ENCODE measurements at regions not wholly inside any gene's neighbourhood (a gene's known extent, or its start where the extent isn't known, plus 50 kb on each side); places are given as distances from the start of the nearest gene placed in this dataset.

GRCh38 chr3:154851644-154852043, 228.5 kb upstream of the MME start:
- Histone ChIP-seq H3K4me1 (ENCODE audit: low read length) (0 out of 2 replicates have a peak, but pooled peaks cover under 1% of the 10 kb centered on the region), H3K4me3 (ENCODE audit: low read length) (no peak overlapping the region), H3K27ac (ENCODE audit: low read length) (no peak overlapping the region), H4K20me1 (ENCODE audit: insufficient read depth, low read length) (no peaks in the 10 kb centered on the region), H3K79me2 (ENCODE audit: low read length) (no peaks in the 10 kb centered on the region), H3K36me3 (replicated peaks; ENCODE audit: low read depth, low read length) (no peaks in the 10 kb centered on the region), H3K4me2 (ENCODE audit: low read length) (no peak overlapping the region), H3K9ac (ENCODE audit: low read length) (no peak overlapping the region), H3K9me3 (ENCODE audit: insufficient read depth, low read length) (no peaks in the 10 kb centered on the region), H2AFZ (ENCODE audit: low read depth, low read length) (no peak overlapping the region), H3K27me3 (ENCODE audit: low read depth, low read length) (no peaks in the 10 kb centered on the region)
- TF ChIP-seq EZH2phosphoT487 (IDR thresholded peaks at IDR 0.05; ENCODE audit: low read depth), result no peak
- TF ChIP-seq, protein P1, sequence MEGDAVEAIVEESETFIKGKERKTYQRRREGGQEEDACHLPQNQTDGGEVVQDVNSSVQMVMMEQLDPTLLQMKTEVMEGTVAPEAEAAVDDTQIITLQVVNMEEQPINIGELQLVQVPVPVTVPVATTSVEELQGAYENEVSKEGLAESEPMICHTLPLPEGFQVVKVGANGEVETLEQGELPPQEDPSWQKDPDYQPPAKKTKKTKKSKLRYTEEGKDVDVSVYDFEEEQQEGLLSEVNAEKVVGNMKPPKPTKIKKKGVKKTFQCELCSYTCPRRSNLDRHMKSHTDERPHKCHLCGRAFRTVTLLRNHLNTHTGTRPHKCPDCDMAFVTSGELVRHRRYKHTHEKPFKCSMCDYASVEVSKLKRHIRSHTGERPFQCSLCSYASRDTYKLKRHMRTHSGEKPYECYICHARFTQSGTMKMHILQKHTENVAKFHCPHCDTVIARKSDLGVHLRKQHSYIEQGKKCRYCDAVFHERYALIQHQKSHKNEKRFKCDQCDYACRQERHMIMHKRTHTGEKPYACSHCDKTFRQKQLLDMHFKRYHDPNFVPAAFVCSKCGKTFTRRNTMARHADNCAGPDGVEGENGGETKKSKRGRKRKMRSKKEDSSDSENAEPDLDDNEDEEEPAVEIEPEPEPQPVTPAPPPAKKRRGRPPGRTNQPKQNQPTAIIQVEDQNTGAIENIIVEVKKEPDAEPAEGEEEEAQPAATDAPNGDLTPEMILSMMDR (IDR thresholded peaks at IDR 0.05; ENCODE audit: low read depth, low read length), result no peak

DNA sequence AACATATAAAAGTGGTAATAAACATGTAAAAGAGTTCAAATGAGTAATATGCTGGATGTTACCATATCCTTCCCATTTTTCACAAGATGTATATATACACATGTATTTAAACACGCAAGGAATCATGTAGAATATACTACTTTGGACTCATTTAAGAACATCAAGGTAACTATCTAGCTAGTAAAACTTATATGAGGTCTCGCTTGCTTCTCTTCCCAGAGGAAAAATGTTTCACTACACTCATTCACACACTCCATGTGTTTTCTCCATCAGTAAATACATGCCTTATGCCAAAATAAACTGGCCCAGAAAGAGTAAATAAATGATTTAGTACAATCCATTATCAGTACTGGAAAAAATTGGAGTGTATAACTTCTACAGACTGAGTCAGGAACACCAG, 229.2 kb upstream of the MME start:
- Histone ChIP-seq H2AFZ (ENCODE audit: low read depth, low read length) (no peak overlapping the region), H3K9ac (ENCODE audit: low read length) (no peak overlapping the region), H3K27ac (ENCODE audit: low read length) (no peak overlapping the region), H3K36me3 (replicated peaks; ENCODE audit: low read depth, low read length) (no peaks in the 10 kb centered on the region), H3K4me2 (ENCODE audit: low read length) (no peak overlapping the region), H4K20me1 (ENCODE audit: insufficient read depth, low read length) (no peaks in the 10 kb centered on the region), H3K9me3 (ENCODE audit: insufficient read depth, low read length) (no peaks in the 10 kb centered on the region), H3K4me3 (ENCODE audit: low read length) (no peak overlapping the region), H3K79me2 (ENCODE audit: low read length) (no peaks in the 10 kb centered on the region), H3K27me3 (ENCODE audit: low read depth, low read length) (no peaks in the 10 kb centered on the region), H3K4me1 (ENCODE audit: low read length) (peaks cover 7% of the 10 kb centered on the region)
- TF ChIP-seq, protein P1 (IDR thresholded peaks at IDR 0.05; ENCODE audit: low read depth, low read length), result no peak
- no peak for TF ChIP-seq EZH2phosphoT487 (IDR thresholded peaks at IDR 0.05; ENCODE audit: low read depth)

- Histone ChIP-seq H3K9ac (ENCODE audit: low read length) (no peak overlapping the region), H2AFZ (ENCODE audit: low read depth, low read length) (no peak overlapping the region), H3K27ac (ENCODE audit: low read length) (no peak overlapping the region), H3K4me3 (ENCODE audit: low read length) (no peak overlapping the region), H3K36me3 (replicated peaks; ENCODE audit: low read depth, low read length) (no peaks in the 10 kb centered on the region), H3K4me1 (ENCODE audit: low read length) (peaks cover 14% of the 10 kb centered on the region), H4K20me1 (ENCODE audit: insufficient read depth, low read length) (no peaks in the 10 kb centered on the region), H3K4me2 (ENCODE audit: low read length) (no peak overlapping the region), H3K27me3 (ENCODE audit: low read depth, low read length) (no peaks in the 10 kb centered on the region), H3K9me3 (ENCODE audit: insufficient read depth, low read length) (no peaks in the 10 kb centered on the region), H3K79me2 (ENCODE audit: low read length) (no peaks in the 10 kb centered on the region)
- no peak for TF ChIP-seq EZH2phosphoT487 (IDR thresholded peaks at IDR 0.05; ENCODE audit: low read depth)
- TF ChIP-seq, protein P1 (IDR thresholded peaks at IDR 0.05; ENCODE audit: low read depth, low read length), result no peak
Observed at GRCh38 chr3:154849408-154849807, 230.7 kb upstream of the MME start.

- Histone ChIP-seq H3K36me3 (replicated peaks; ENCODE audit: low read depth, low read length) (no peaks in the 10 kb centered on the region), H3K9ac (ENCODE audit: low read length) (no peak overlapping the region), H2AFZ (ENCODE audit: low read depth, low read length) (no peak overlapping the region), H4K20me1 (ENCODE audit: insufficient read depth, low read length) (no peaks in the 10 kb centered on the region), H3K4me3 (ENCODE audit: low read length) (no peak overlapping the region), H3K79me2 (ENCODE audit: low read length) (no peaks in the 10 kb centered on the region), H3K4me1 (ENCODE audit: low read length) (peaks cover 14% of the 10 kb centered on the region), H3K4me2 (ENCODE audit: low read length) (no peak overlapping the region), H3K27ac (ENCODE audit: low read length) (no peak overlapping the region), H3K9me3 (ENCODE audit: insufficient read depth, low read length) (no peaks in the 10 kb centered on the region), H3K27me3 (ENCODE audit: low read depth, low read length) (no peaks in the 10 kb centered on the region)
- no peak for TF ChIP-seq EZH2phosphoT487 (IDR thresholded peaks at IDR 0.05; ENCODE audit: low read depth)
- TF ChIP-seq, protein P1 (IDR thresholded peaks at IDR 0.05; ENCODE audit: low read depth, low read length), result no peak
Observed at GRCh38 chr3:154844863-154845262, 235.3 kb upstream of the MME start.
